Gastroesophageal sphincter (tissue), 3 donors: ENCODE measurements at regions not wholly inside any gene's neighbourhood (a gene's known extent, or its start where the extent isn't known, plus 50 kb on each side); places are given as distances from the start of the nearest gene placed in this dataset.

Experiments used
- CTCF ChIP-seq, 4 experiments: fragments of 200-600 bp in 2 of 4; fragments of 450-650 bp in 2 of 4; sonication (generic) in 1 of 4; IDR thresholded peaks; one replicate each; pipeline ENCODE4 v1.5.1; 2017 to 2019; ENCODE audit warnings: antibody characterized with exemption in 4 of 4, mild to moderate bottlenecking in 2 of 4, moderate library complexity in 2 of 4
- POLR2A ChIP-seq, 2 donors: fragments of 450-650 bp; IDR thresholded peaks; one replicate each; pipeline ENCODE4 v1.6.1; 2017; ENCODE audit warnings: antibody characterized with exemption in 2 of 2, mild to moderate bottlenecking in 2 of 2, moderate library complexity in 1 of 2
- POLR2AphosphoS5 ChIP-seq: sonication (generic); formaldehyde crosslinking; IDR thresholded peaks from one replicate; pipeline ENCODE4 v1.6.1; 2017; ENCODE audit warnings: antibody characterized with exemption

GRCh38 chr4:132238697-132239096, 910.4 kb upstream of the PCDH10 start:
- TF ChIP-seq CTCF (IDR thresholded peaks at IDR 0.05) (no peak), POLR2A (IDR thresholded peaks at IDR 0.05) (no peak), POLR2AphosphoS5 (no peak)
